PFSK-1 (cell line): ENCODE measurements at regions not wholly inside any gene's neighbourhood (a gene's known extent, or its start where the extent isn't known, plus 50 kb on each side); places are given as distances from the start of the nearest gene placed in this dataset.

Source experiments
- POLR2AphosphoS5 ChIP-seq: IDR thresholded peaks from 2 replicates; pipeline ENCODE4 v1.6.1; 2012; ENCODE audit warnings: low read depth, mild to moderate bottlenecking, control low read depth, low read length, moderate library complexity
- REST ChIP-seq, 2 experiments: IDR thresholded peaks; 2 replicates each; pipeline versions ENCODE4 v1.6.1 to v1.8.0; 2011 to 2012; ENCODE audit warnings: low read depth in 2 of 2, low read length in 2 of 2, control low read depth in 1 of 2, inconsistent platforms in 1 of 2, mild to moderate bottlenecking in 1 of 2, moderate library complexity in 1 of 2; ENCODE audit not compliant: insufficient read depth in 1 of 2
- SIN3A ChIP-seq: IDR thresholded peaks from 2 replicates; pipeline ENCODE4 v1.6.1; 2012; ENCODE audit warnings: mild to moderate bottlenecking, low read length, moderate library complexity, borderline replicate concordance; ENCODE audit not compliant: insufficient read depth
- TAF1 ChIP-seq: IDR thresholded peaks from 2 replicates; pipeline ENCODE4 v1.6.1; 2012; ENCODE audit warnings: low read length, control low read depth, borderline replicate concordance; ENCODE audit not compliant: insufficient read depth

GRCh38 chr10:63994371-63994770 lies 473.2 kb downstream of the REEP3 start:
- no peak for TF ChIP-seq REST (IDR thresholded peaks at IDR 0.05; ENCODE audit: insufficient read depth in 1 of 2, low read depth in 2 of 2, low read length in 2 of 2)
- no peak for TF ChIP-seq POLR2AphosphoS5
- TF ChIP-seq TAF1: no peak
- TF ChIP-seq SIN3A: no peak
